ENCODE measurements at regions not wholly inside any gene's neighbourhood (a gene's known extent, or its start where the extent isn't known, plus 50 kb on each side); places are given as distances from the start of the nearest gene placed in this dataset.

DNA sequence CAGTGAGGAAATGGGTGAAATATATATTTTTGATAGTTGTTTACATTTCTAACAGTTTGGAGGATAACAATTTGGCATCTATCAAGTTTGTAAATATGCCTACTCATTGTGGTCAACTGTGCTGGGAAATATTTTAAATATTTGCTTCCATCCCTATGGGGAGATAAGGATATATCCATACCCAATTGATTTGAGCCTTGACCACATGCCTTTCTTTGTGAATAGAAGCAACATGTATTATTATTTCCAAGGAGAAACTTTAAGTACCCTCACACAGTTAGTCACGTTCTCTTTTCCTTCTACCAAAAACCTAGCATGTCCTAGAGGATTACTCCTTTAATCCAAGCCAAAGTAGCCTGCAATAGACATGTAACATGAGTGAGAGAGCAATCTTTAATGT lies 245.4 kb upstream of the CBLB start (continued):
- TF ChIP-seq, protein P1, sequence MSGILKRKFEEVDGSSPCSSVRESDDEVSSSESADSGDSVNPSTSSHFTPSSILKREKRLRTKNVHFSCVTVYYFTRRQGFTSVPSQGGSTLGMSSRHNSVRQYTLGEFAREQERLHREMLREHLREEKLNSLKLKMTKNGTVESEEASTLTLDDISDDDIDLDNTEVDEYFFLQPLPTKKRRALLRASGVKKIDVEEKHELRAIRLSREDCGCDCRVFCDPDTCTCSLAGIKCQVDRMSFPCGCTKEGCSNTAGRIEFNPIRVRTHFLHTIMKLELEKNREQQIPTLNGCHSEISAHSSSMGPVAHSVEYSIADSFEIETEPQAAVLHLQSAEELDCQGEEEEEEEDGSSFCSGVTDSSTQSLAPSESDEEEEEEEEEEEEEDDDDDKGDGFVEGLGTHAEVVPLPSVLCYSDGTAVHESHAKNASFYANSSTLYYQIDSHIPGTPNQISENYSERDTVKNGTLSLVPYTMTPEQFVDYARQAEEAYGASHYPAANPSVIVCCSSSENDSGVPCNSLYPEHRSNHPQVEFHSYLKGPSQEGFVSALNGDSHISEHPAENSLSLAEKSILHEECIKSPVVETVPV (CRISPR knock-in tag; IDR thresholded peaks at IDR 0.05): no peak
- TF ChIP-seq ARNTL (CRISPR knock-in tag; IDR thresholded peaks at IDR 0.05; ENCODE audit: borderline replicate concordance, low read depth): no peak
- TF ChIP-seq OSR1 (CRISPR knock-in tag; IDR thresholded peaks at IDR 0.05): no peak

DNA sequence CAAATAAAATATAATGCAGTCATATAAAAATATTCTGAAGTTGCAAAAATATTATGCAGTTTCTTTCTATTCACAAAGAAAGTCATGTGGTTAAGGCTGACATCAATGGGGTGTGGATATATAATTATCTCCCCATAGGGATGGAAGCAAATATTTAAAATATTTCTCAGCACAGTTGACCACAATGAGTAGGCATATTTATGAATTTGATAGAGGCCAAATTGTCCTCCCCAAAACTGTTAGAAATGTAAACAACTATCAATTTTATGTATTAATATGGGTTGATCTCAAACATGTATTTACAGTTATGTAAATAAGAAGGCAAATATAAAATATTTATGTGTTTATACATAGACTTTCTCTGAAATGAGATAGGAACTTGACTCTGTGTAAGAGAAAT lies 246.0 kb upstream of the CBLB start:
- no peak for ATAC-seq
- TF ChIP-seq ESRRG (CRISPR knock-in tag; IDR thresholded peaks at IDR 0.05): no peak
- no peak for TF ChIP-seq TSHZ2 (CRISPR knock-in tag; IDR thresholded peaks at IDR 0.05)
- no peak for TF ChIP-seq SNAI2 (CRISPR knock-in tag; IDR thresholded peaks at IDR 0.05)
- TF ChIP-seq ZNF8 (CRISPR knock-in tag; IDR thresholded peaks at IDR 0.05): no peak
- no peak for TF ChIP-seq PPARA (CRISPR knock-in tag; IDR thresholded peaks at IDR 0.05; ENCODE audit: borderline replicate concordance)
- TF ChIP-seq ARNTL (CRISPR knock-in tag; IDR thresholded peaks at IDR 0.05; ENCODE audit: borderline replicate concordance, low read depth): no peak

- ATAC-seq: no peak
These were observed 246.7 kb upstream of the CBLB start for GRCh38 chr3:106115557-106115956.

DNA sequence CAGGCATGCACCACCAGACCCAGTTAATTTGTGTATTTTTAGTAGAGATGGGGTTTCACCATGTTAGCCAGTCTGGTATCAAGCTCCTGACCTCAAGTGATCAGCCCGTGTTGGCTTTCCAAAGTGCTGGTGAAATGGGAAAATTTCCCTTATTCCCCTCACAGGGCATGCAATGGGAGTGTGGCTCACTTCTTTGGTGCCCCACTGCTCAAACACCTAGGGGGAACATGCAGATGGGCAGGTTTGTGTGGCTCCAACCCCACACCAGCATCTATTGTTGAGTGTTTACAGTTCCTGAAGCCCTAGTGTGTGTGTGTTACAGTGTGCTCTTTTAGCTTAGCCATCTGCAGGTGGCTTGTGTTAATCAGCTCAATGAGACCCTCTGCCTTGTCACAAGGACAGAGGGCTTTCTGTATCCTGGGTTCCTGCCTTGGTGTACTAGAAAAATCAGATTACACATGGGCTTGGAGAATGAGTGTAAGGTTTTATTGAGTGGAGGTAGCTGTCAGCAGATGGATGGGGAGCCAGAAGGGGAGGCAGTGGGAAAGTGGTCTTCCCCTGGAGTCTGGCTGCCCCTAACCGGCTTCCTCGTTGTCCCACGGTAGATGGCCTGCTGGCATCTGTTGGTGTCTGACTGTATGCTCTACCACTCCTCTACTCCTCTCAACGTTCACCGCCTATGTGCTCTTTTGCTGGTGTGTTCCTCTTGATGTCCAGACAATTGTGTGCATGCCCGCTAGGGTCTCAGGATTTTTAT lies 248.1 kb upstream of the CBLB start:
- ATAC-seq: no peak
- TF ChIP-seq, protein P1 (CRISPR knock-in tag; IDR thresholded peaks at IDR 0.05): no peak
- TF ChIP-seq TSHZ2 (CRISPR knock-in tag; IDR thresholded peaks at IDR 0.05): no peak
- no peak for TF ChIP-seq ZFP3 (CRISPR knock-in tag; IDR thresholded peaks at IDR 0.05)
- TF ChIP-seq, protein P2, sequence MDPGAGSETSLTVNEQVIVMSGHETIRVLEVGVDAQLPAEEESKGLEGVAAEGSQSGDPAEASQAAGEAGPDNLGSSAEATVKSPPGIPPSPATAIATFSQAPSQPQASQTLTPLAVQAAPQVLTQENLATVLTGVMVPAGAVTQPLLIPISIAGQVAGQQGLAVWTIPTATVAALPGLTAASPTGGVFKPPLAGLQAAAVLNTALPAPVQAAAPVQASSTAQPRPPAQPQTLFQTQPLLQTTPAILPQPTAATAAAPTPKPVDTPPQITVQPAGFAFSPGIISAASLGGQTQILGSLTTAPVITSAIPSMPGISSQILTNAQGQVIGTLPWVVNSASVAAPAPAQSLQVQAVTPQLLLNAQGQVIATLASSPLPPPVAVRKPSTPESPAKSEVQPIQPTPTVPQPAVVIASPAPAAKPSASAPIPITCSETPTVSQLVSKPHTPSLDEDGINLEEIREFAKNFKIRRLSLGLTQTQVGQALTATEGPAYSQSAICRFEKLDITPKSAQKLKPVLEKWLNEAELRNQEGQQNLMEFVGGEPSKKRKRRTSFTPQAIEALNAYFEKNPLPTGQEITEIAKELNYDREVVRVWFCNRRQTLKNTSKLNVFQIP (CRISPR knock-in tag; IDR thresholded peaks at IDR 0.05; ENCODE audit: borderline replicate concordance, low read depth): no peak
- TF ChIP-seq, protein P3, sequence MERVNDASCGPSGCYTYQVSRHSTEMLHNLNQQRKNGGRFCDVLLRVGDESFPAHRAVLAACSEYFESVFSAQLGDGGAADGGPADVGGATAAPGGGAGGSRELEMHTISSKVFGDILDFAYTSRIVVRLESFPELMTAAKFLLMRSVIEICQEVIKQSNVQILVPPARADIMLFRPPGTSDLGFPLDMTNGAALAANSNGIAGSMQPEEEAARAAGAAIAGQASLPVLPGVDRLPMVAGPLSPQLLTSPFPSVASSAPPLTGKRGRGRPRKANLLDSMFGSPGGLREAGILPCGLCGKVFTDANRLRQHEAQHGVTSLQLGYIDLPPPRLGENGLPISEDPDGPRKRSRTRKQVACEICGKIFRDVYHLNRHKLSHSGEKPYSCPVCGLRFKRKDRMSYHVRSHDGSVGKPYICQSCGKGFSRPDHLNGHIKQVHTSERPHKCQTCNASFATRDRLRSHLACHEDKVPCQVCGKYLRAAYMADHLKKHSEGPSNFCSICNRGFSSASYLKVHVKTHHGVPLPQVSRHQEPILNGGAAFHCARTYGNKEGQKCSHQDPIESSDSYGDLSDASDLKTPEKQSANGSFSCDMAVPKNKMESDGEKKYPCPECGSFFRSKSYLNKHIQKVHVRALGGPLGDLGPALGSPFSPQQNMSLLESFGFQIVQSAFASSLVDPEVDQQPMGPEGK (CRISPR knock-in tag; IDR thresholded peaks at IDR 0.05; ENCODE audit: borderline replicate concordance): no peak
- TF ChIP-seq SNAI2 (CRISPR knock-in tag; IDR thresholded peaks at IDR 0.05): no peak
- TF ChIP-seq ZNF565 (CRISPR knock-in tag; conservative IDR thresholded peaks at IDR 0.05; ENCODE audit: low read depth): no peak
- TF ChIP-seq ZC3H10 (CRISPR knock-in tag; IDR thresholded peaks at IDR 0.05): no peak

More at GRCh38 chr3:106115557-106115956, 246.7 kb upstream of the CBLB start:
- TF ChIP-seq BACH2 (CRISPR knock-in tag; IDR thresholded peaks at IDR 0.05; ENCODE audit: borderline replicate concordance): no peak
- TF ChIP-seq TOX (CRISPR knock-in tag; IDR thresholded peaks at IDR 0.05; ENCODE audit: borderline replicate concordance): no peak
- TF ChIP-seq ESRRG (CRISPR knock-in tag; IDR thresholded peaks at IDR 0.05): no peak
- TF ChIP-seq ISL1 (CRISPR knock-in tag; IDR thresholded peaks at IDR 0.05): no peak
- no peak for TF ChIP-seq ARNTL (CRISPR knock-in tag; IDR thresholded peaks at IDR 0.05; ENCODE audit: borderline replicate concordance, low read depth)
- no peak for TF ChIP-seq GLIS3 (CRISPR knock-in tag; IDR thresholded peaks at IDR 0.05)
- no peak for TF ChIP-seq OSR1 (CRISPR knock-in tag; IDR thresholded peaks at IDR 0.05)
- TF ChIP-seq ZNF565 (CRISPR knock-in tag; conservative IDR thresholded peaks at IDR 0.05; ENCODE audit: low read depth): no peak

All from SK-N-SH treated with all-trans-retinoic acid at 6 μM for 48 hours (cell line).